Smooth muscle cell (in vitro differentiated cells): ENCODE measurements at regions not wholly inside any gene's neighbourhood (a gene's known extent, or its start where the extent isn't known, plus 50 kb on each side); places are given as distances from the start of the nearest gene placed in this dataset.
A peak's percentile ranks its signal among the peaks of the same experiment; 100 is the strongest.

ENCODE experiments used
- DNase-seq: peaks from one replicate; lab custom pipeline; 2025; ENCODE audit not compliant: unreplicated experiment; lab: John Stamatoyannopoulos, UW
- H2AFZ ChIP-seq: fragments of 200-600 bp; sonication (generic); 2 replicates; pipeline ENCODE4 v1.6.0; 2016; ENCODE audit warnings: antibody characterized with exemption, low read depth, mild to moderate bottlenecking
- H3F3A ChIP-seq: fragments of 200-600 bp; sonication (generic); 2 replicates; pipeline ENCODE4 v1.6.0; 2017; ENCODE audit warnings: antibody characterized with exemption, low read depth
- H3K27ac ChIP-seq: fragments of 200-600 bp; sonication (generic); 2 replicates; pipeline ENCODE4 v1.5.1; 2016; ENCODE audit warnings: low read depth, mild to moderate bottlenecking
- H3K27me3 ChIP-seq: fragments of 200-600 bp; sonication (generic); 2 replicates; pipeline ENCODE4 v1.6.1; 2016; ENCODE audit warnings: low read depth, mild to moderate bottlenecking
- H3K36me3 ChIP-seq: fragments of 200-600 bp; sonication (generic); 2 replicates; pipeline ENCODE4 v1.5.1; 2016; ENCODE audit warnings: low read depth
- H3K4me1 ChIP-seq: fragments of 200-600 bp; sonication (generic); 2 replicates; pipeline ENCODE4 v1.5.1; 2016; ENCODE audit warnings: low read depth
- H3K4me2 ChIP-seq: fragments of 200-600 bp; sonication (generic); 2 replicates; pipeline ENCODE4 v1.6.0; 2016; ENCODE audit warnings: mild to moderate bottlenecking
- H3K4me3 ChIP-seq: fragments of 200-600 bp; sonication (generic); 2 replicates; pipeline ENCODE4 v1.5.1; 2016; ENCODE audit warnings: mild to moderate bottlenecking
- H3K79me2 ChIP-seq: fragments of 200-600 bp; sonication (generic); 2 replicates; pipeline ENCODE4 v1.6.0; 2016; ENCODE audit warnings: low read depth, mild to moderate bottlenecking
- H3K9ac ChIP-seq: fragments of 200-600 bp; sonication (generic); 2 replicates; pipeline ENCODE4 v1.6.0; 2016; ENCODE audit warnings: low read depth
- H3K9me3 ChIP-seq: fragments of 200-600 bp; sonication (generic); replicated peaks from 2 replicates; pipeline ENCODE4 v1.5.1; 2016; ENCODE audit warnings: low read depth
- H4K20me1 ChIP-seq: fragments of 200-600 bp; sonication (generic); 2 replicates; pipeline ENCODE4 v1.6.0; 2016; ENCODE audit warnings: low read depth
- WGBS: methylation state at CpG from one replicate; pipeline ENCODE4 v1.1.7; 2016; ENCODE audit warnings: low lambda C conversion rate; 5-methylcytosine and 5-hydroxymethylcytosine counted together
- TF ChIP-seq, protein P1 (sequence below): fragments of 200-600 bp; sonication (generic); IDR thresholded peaks from 2 replicates; pipeline ENCODE4 v1.5.1; 2017; ENCODE audit warnings: borderline replicate concordance, mild to moderate bottlenecking, antibody characterized with exemption; ENCODE audit not compliant: insufficient read depth, poor library complexity, severe bottlenecking

DNA sequence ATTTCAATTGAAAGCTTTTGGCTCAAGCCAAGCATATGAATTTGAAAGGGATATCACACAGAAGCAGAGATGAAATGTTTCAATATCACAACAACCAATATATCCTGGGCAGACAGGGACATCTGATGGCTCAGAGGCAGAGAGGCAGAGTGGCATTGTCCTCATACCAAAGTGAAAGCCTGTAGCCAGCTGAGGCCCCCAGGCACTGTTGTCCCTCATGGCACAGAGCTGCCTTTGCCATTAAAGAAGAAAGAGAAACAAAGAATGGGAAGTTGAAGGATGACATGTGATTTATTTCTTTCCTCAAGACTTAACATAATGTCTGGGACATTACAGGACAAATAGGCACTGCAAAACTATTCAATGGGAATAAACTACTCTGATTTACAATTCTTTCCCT, 504.3 kb upstream of the PCDH15 start:
- Histone ChIP-seq H4K20me1 (no peaks in the 10 kb centered on the region), H3K9me3 (no peaks in the 10 kb centered on the region), H3K36me3 (no peaks in the 10 kb centered on the region), H3K27ac (no peak overlapping the region), H3K4me2 (no peak overlapping the region), H3K4me1 (no peaks in the 10 kb centered on the region), H3K9ac (no peak overlapping the region), H3K4me3 (no peak overlapping the region), H3F3A (no peaks in the 10 kb centered on the region), H2AFZ (no peak overlapping the region), H3K79me2 (no peaks in the 10 kb centered on the region), H3K27me3 (no peaks in the 10 kb centered on the region)
- TF ChIP-seq, protein P1, sequence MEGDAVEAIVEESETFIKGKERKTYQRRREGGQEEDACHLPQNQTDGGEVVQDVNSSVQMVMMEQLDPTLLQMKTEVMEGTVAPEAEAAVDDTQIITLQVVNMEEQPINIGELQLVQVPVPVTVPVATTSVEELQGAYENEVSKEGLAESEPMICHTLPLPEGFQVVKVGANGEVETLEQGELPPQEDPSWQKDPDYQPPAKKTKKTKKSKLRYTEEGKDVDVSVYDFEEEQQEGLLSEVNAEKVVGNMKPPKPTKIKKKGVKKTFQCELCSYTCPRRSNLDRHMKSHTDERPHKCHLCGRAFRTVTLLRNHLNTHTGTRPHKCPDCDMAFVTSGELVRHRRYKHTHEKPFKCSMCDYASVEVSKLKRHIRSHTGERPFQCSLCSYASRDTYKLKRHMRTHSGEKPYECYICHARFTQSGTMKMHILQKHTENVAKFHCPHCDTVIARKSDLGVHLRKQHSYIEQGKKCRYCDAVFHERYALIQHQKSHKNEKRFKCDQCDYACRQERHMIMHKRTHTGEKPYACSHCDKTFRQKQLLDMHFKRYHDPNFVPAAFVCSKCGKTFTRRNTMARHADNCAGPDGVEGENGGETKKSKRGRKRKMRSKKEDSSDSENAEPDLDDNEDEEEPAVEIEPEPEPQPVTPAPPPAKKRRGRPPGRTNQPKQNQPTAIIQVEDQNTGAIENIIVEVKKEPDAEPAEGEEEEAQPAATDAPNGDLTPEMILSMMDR, result no peak
- DNase-seq, result no peak

DNA sequence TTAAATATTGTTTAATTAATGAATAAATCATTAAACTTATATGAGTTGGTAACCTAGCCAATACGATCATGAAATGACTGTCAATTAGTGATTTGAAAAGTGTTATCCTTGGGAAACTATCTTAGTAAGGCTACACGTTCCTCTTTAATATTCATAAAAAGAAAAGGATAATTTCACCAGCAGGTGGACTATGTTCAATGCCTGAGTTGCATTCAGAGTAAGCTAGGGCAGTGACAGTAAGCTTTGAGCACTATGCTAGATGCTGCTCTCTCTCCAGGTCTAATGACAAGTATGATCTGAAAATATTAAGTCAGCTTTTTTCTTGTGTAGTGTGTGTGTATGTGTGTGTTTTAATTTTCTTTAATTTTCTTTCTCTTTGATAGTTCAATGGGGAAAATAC, 486.3 kb upstream of the PCDH15 start:
- Histone ChIP-seq H3K4me3 (no peak overlapping the region), H3K4me2 (no peak overlapping the region), H3K36me3 (no peaks in the 10 kb centered on the region), H3K27ac (no peak overlapping the region), H3K9ac (no peak overlapping the region), H3K27me3 (no peaks in the 10 kb centered on the region), H2AFZ (no peak overlapping the region), H3K79me2 (no peaks in the 10 kb centered on the region), H3F3A (no peaks in the 10 kb centered on the region), H3K9me3 (no peaks in the 10 kb centered on the region), H3K4me1 (no peaks in the 10 kb centered on the region), H4K20me1 (no peaks in the 10 kb centered on the region)
- no peak for DNase-seq
- TF ChIP-seq, protein P1, result peak; percentile 14
- WGBS, result 63% methylated on average over 2 of the region's 2 CpGs

DNA sequence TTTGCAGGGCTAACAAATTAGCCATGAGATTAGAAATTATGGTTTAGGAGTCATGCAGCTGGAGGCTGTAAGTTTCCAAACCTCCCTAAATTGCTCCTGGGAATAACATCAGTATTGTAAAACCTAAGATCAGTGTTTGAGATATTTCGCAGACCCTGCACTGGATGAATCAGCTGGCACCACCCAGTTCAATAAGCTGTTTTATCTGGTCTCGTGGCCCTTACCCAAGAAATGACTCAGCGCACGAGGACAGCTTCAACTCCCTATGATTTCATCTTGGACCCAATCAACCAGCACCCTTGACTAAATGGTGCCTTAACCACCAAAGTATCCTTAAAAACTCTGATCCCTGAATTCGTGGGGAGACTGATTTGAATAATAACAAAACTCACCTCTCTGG, 482.0 kb upstream of the PCDH15 start:
- no peak overlapping the region for H3K9ac ChIP-seq
- H3K4me2 ChIP-seq, result no peak overlapping the region
- H4K20me1 ChIP-seq, result no peaks in the 10 kb centered on the region
- 46% methylated on average over 5 of the region's 5 CpGs for WGBS
- H3K9me3 ChIP-seq, result no peaks in the 10 kb centered on the region
- H3K27me3 ChIP-seq, result no peaks in the 10 kb centered on the region
- no peak overlapping the region for H3K27ac ChIP-seq
- H3F3A ChIP-seq, result no peaks in the 10 kb centered on the region
- H2AFZ ChIP-seq, result no peak overlapping the region
- no peak overlapping the region for H3K4me3 ChIP-seq
- DNase-seq, result no peak
- H3K36me3 ChIP-seq, result no peaks in the 10 kb centered on the region
- TF ChIP-seq, protein P1, result no peak
- H3K4me1 ChIP-seq, result no peaks in the 10 kb centered on the region
- no peaks in the 10 kb centered on the region for H3K79me2 ChIP-seq

DNA sequence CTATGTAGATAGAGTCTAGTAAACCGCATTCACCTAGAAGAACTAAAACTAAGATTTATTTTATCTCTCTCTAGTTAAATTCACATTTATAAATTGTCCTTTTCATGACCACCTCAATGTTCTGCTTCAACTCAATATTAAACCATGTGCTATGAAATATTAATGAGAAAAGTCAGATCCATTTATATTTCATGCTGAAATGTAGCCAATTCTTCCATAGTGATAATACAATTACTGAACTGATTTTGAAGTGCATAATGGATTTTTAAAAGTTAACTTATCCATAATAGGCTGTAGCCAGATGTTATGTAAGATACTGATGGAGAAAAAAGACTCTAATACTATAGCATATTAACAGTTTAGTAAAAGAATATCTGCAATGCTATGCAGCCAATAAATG, 479.7 kb upstream of the PCDH15 start:
- no peak for DNase-seq
- no peaks in the 10 kb centered on the region for H3F3A ChIP-seq
- no peak overlapping the region for H3K9ac ChIP-seq
- H2AFZ ChIP-seq, result no peak overlapping the region
- no peaks in the 10 kb centered on the region for H3K79me2 ChIP-seq
- no peaks in the 10 kb centered on the region for H4K20me1 ChIP-seq
- TF ChIP-seq, protein P1, result no peak
- no peak overlapping the region for H3K4me3 ChIP-seq
- H3K27me3 ChIP-seq, result no peaks in the 10 kb centered on the region
- no peaks in the 10 kb centered on the region for H3K36me3 ChIP-seq
- no peak overlapping the region for H3K27ac ChIP-seq
- 100% methylated on average over 1 of the region's 1 CpG for WGBS
- H3K4me1 ChIP-seq, result no peaks in the 10 kb centered on the region
- no peak overlapping the region for H3K4me2 ChIP-seq
- H3K9me3 ChIP-seq, result no peaks in the 10 kb centered on the region
